CD4-positive, CD25-positive, alpha-beta regulatory T cell (primary cell): ENCODE measurements at regions not wholly inside any gene's neighbourhood (a gene's known extent, or its start where the extent isn't known, plus 50 kb on each side); places are given as distances from the start of the nearest gene placed in this dataset.

Source experiments
- ATAC-seq, 2 donors: fragments of 150-1000 bp; cut with Tn5 transposase; one replicate each; pipeline ENCODE4 v1.10.0; 2021; ENCODE audit warnings: low read depth in 2 of 2, moderate number of reproducible peaks in 2 of 2, moderate library complexity in 1 of 2
- DNase-seq, 3 donors: peaks; one replicate each; pipeline versions ENCODE4 v3.0.0 to v3.0.0-alpha.2; 2012 to 2022; ENCODE audit warnings: mixed read lengths in 1 of 3
- H3K27ac ChIP-seq: one replicate; pipeline ENCODE4 v1.7.0; 2013; ENCODE audit warnings: mild to moderate bottlenecking, low read length; ENCODE audit not compliant: insufficient read depth, poor library complexity, severe bottlenecking
- H3K27me3 ChIP-seq: one replicate; pipeline ENCODE4 v1.7.0; 2013; ENCODE audit warnings: low read length; ENCODE audit not compliant: control insufficient read depth, insufficient read depth
- H3K36me3 ChIP-seq: one replicate; pipeline ENCODE4 v1.7.0; 2013; ENCODE audit warnings: mild to moderate bottlenecking, low read length, moderate library complexity; ENCODE audit not compliant: control insufficient read depth, insufficient read depth
- H3K4me1 ChIP-seq: 2 replicates; pipeline ENCODE4 v1.7.0; 2013; ENCODE audit warnings: mild to moderate bottlenecking, low read length; ENCODE audit not compliant: insufficient read depth, control insufficient read depth, poor library complexity, severe bottlenecking
- H3K4me3 ChIP-seq: one replicate; pipeline ENCODE4 v1.7.0; 2013; ENCODE audit warnings: low read depth, mild to moderate bottlenecking, low read length, moderate library complexity
- H3K9me3 ChIP-seq, 2 experiments: 1 replicate in 1 of 2; 2 replicates in 1 of 2; pipeline ENCODE4 v1.7.0; 2013; ENCODE audit warnings: low read length in 2 of 2, mild to moderate bottlenecking in 1 of 2, moderate library complexity in 1 of 2; ENCODE audit not compliant: control insufficient read depth in 2 of 2
- H3K27ac Mint-ChIP-seq, 3 donors: one replicate each; pipeline ENCODE4 v1.8.0; 2020 to 2022; ENCODE audit warnings: mild to moderate bottlenecking in 3 of 3, mixed read lengths in 3 of 3, moderate library complexity in 2 of 3
- H3K27me3 Mint-ChIP-seq: one replicate; pipeline ENCODE4 v1.8.0; 2022; ENCODE audit warnings: mild to moderate bottlenecking, mixed read lengths
- H3K36me3 Mint-ChIP-seq: one replicate; pipeline ENCODE4 v1.8.0; 2020; ENCODE audit warnings: mixed read lengths
- H3K4me1 Mint-ChIP-seq, 4 donors: one replicate each; pipeline ENCODE4 v1.8.0; 2020 to 2022; ENCODE audit warnings: mixed read lengths in 4 of 4, mild to moderate bottlenecking in 1 of 4
- H3K4me3 Mint-ChIP-seq, 4 donors: one replicate each; pipeline ENCODE4 v1.8.0; 2020 to 2022; ENCODE audit warnings: mild to moderate bottlenecking in 4 of 4, mixed read lengths in 4 of 4, moderate library complexity in 3 of 4
- H3K9me3 Mint-ChIP-seq, 7 donors: one replicate each; pipeline ENCODE4 v1.8.0; 2020 to 2022; ENCODE audit warnings: mixed read lengths in 7 of 7, mild to moderate bottlenecking in 3 of 7, moderate library complexity in 2 of 7

DNA sequence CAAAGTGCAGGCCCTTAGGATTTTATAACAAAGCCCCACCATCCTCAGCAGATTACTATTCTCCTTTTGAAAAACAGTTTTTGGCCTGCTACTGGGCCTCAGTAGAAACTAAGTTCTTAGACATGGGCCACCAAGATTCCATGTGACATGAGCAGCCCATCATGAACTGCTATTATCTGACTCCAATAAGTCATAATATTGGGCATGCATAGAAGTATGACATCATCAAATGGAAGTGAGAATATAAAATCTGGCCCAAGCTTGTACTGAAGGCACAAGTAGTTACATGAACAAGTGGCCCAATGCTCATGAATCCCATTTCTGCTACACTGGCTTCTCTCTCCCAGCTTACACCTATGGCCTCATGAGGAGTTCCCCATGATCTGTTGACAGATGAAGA lies 404.8 kb downstream of the EPHA5 start:
- Histone ChIP-seq H3K4me1 (no peaks in the 10 kb centered on the region), H3K9me3 (no peaks in the 10 kb centered on the region), H3K36me3 (no peaks in the 10 kb centered on the region), H3K27me3 (no peaks in the 10 kb centered on the region), H3K4me3 (no peak overlapping the region), H3K27ac (no peak overlapping the region)
- H3K9me3 Mint-ChIP-seq, result peaks cover 2 to 14% (median 5%) of the 10 kb centered on the region in 7 donors
- no peak overlapping the region for H3K27ac Mint-ChIP-seq
- no peaks in the 10 kb centered on the region for H3K4me1 Mint-ChIP-seq
- DNase-seq, result no peak
- ATAC-seq, result no peak
- no peaks in the 10 kb centered on the region for H3K27me3 Mint-ChIP-seq
- H3K4me3 Mint-ChIP-seq, result no peak overlapping the region
- no peaks in the 10 kb centered on the region for H3K36me3 Mint-ChIP-seq

DNA sequence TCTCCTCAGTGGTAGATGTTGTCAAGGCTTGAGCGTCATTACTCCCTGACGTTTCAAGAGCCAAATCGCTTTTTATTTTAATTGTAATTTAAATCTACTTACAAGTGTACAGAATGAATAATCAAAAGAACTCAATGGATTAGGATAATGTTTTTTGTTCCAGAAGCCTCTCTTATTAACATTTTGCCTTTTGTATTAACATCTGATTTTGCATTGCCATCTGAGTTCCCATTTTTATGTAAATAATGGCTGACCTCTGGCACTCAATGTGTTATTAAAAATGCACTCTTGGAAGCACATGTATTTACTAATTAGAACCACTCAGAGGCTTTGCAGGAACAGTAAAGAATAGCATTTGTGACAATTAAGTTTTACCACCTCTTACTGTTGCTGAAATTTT lies 411.0 kb downstream of the EPHA5 start:
- Mint-ChIP-seq H3K27ac (no peak overlapping the region), H3K4me1 (no peaks in the 10 kb centered on the region), H3K36me3 (no peaks in the 10 kb centered on the region), H3K27me3 (no peaks in the 10 kb centered on the region), H3K9me3 (peaks cover 0 to 14% (median 2%) of the 10 kb centered on the region in 7 donors), H3K4me3 (no peak overlapping the region)
- ATAC-seq, result no peak
- no peak for DNase-seq
- Histone ChIP-seq H3K36me3 (no peaks in the 10 kb centered on the region), H3K9me3 (no peaks in the 10 kb centered on the region), H3K4me3 (no peak overlapping the region), H3K4me1 (no peaks in the 10 kb centered on the region), H3K27me3 (no peaks in the 10 kb centered on the region), H3K27ac (no peak overlapping the region)

DNA sequence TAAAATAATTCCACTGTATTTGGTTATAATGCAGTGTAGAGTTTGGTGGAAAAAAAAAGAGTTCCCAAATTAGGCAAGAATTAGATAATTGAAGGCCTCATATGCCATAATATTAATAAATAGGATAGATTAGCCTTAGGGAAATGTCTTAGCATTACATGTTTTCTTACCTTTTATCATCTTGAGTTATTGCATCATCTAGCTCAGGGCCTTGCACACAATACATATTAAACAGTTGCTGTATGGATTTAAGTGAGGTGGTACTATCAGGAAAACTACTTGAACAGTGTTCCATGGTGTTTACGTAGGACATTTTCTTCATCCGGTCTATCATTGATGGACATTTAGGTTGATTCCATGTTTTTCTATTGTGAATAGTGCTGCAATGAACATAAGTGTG lies 419.4 kb downstream of the EPHA5 start:
- Mint-ChIP-seq H3K36me3 (no peaks in the 10 kb centered on the region), H3K27me3 (no peaks in the 10 kb centered on the region), H3K9me3 (peaks cover 2 to 17% (median 6%) of the 10 kb centered on the region in 7 donors), H3K27ac (no peak overlapping the region), H3K4me1 (no peaks in the 10 kb centered on the region), H3K4me3 (no peak overlapping the region)
- no peaks in the 10 kb centered on the region for H3K36me3 ChIP-seq
- no peak overlapping the region for H3K4me3 ChIP-seq
- no peaks in the 10 kb centered on the region for H3K27me3 ChIP-seq
- H3K27ac ChIP-seq, result no peak overlapping the region
- DNase-seq (no peak), ATAC-seq (no peak)
- H3K9me3 ChIP-seq, result no peaks in the 10 kb centered on the region
- H3K4me1 ChIP-seq, result no peaks in the 10 kb centered on the region

DNA sequence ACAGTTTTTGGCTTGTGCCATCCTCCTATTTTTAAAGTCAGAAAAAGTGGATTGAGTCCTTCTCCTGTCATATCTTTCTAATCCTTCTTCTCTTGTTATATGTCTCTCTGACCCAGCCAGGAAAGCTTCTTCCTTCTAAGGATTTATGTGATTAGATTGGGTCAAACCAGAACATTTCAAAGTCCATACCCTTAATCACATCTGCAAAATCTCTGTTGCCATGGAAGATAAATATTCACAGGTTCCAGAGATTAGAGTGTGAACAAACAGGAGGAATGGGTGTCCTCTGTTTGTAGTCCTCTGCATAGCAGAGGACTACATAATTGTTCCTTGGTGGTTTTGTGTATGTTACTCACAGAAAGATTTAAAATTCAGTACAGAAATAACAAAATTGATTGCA lies 421.2 kb downstream of the EPHA5 start:
- no peaks in the 10 kb centered on the region for H3K27me3 Mint-ChIP-seq
- Histone ChIP-seq H3K27me3 (no peaks in the 10 kb centered on the region), H3K4me1 (no peaks in the 10 kb centered on the region), H3K27ac (no peak overlapping the region), H3K4me3 (no peak overlapping the region), H3K36me3 (no peaks in the 10 kb centered on the region), H3K9me3 (peaks cover 0 to 5% of the 10 kb centered on the region in 2 experiments)
- H3K4me3 Mint-ChIP-seq, result no peak overlapping the region
- ATAC-seq (no peak), DNase-seq (no peak)
- H3K27ac Mint-ChIP-seq, result no peak overlapping the region
- peaks cover 0 to 22% (median 6%) of the 10 kb centered on the region in 7 donors for H3K9me3 Mint-ChIP-seq
- no peaks in the 10 kb centered on the region for H3K4me1 Mint-ChIP-seq
- H3K36me3 Mint-ChIP-seq, result no peaks in the 10 kb centered on the region

DNA sequence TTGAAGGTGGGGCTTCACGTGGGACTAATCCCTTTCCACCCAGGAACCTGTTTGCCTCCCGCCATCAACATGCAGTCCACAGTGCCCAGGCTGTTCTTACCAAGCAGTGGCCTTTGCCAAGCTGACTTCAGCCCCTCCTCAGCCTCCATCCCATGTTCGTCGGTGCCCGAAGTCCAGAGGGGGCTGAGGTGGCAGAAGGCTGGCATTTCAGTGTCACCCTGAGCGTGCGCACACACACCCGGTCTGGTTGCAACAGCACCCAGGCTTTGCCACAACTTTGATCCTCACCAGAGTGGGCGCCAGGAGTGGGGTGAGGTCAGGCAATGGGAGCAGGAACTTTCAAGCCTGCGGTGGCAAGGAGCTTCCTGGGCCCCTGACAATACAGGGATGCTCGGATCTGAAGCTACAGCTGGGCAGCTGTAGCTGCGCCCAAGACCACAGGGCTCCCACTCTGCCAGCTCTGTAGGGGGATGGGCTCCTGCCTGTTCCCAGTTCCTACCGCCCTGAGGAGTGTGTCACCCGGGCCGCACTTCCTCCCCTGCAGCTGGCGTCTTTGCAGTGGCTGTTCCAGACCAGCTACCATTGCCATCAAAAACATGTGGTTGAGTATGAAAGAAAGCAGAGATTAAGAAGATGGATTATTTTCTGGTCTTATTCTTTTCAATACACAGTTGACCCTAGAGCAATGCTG lies 428.0 kb downstream of the EPHA5 start:
- no peaks in the 10 kb centered on the region for H3K4me1 ChIP-seq
- DNase-seq (no peak), ATAC-seq (no peak)
- Mint-ChIP-seq H3K4me1 (no peaks in the 10 kb centered on the region), H3K4me3 (no peak overlapping the region), H3K27ac (no peak overlapping the region), H3K9me3 (peaks cover 0 to 20% (median 7%) of the 10 kb centered on the region in 7 donors), H3K36me3 (no peaks in the 10 kb centered on the region), H3K27me3 (no peaks in the 10 kb centered on the region)
- no peak overlapping the region for H3K27ac ChIP-seq
- no peaks in the 10 kb centered on the region for H3K36me3 ChIP-seq
- no peak overlapping the region for H3K4me3 ChIP-seq
- no peaks in the 10 kb centered on the region for H3K27me3 ChIP-seq
- H3K9me3 ChIP-seq, result peaks cover 0 to 9% of the 10 kb centered on the region in 2 experiments

DNA sequence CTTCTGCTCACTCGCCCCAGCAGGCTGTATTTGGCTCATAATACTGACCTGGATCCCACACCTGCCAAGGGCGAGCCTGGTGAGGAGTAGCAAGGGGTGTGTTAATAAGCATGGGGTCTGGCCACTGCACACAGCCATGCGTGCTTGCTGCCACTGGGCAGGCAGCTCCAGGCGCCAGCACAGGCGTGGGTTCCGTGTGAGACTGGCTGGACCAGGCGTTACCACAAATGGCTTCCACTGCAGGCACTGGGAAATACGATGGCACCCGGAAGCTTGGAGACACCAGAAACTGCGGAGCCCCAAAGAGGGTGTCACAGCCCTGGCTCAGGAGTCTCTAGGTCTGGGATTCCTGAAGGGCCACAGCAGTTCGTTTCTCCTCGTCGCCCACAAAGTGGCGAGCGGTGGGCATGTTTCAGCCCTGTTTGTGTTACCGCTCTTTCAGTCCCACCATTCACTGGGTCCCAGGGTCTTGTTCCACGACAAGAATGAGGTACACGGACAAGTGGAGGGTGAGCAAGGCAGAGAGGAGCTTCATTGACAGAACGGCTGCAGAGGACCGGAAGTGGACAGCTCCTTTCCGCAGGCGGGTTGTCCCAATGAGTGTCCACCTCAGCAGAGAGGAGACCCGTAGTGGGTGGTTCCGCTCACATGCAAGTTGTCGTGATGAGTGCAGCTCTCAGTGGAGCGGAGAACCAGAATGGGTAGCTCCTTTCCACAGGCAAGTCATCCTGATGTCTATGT lies 428.9 kb downstream of the EPHA5 start:
- no peaks in the 10 kb centered on the region for H3K27me3 ChIP-seq
- Mint-ChIP-seq H3K4me1 (no peaks in the 10 kb centered on the region), H3K9me3 (peaks cover 1 to 23% (median 6%) of the 10 kb centered on the region in 7 donors), H3K27ac (no peak overlapping the region), H3K27me3 (no peaks in the 10 kb centered on the region), H3K36me3 (no peaks in the 10 kb centered on the region), H3K4me3 (no peak overlapping the region)
- ATAC-seq (no peak), DNase-seq (no peak)
- no peak overlapping the region for H3K4me3 ChIP-seq
- no peak overlapping the region for H3K27ac ChIP-seq
- no peaks in the 10 kb centered on the region for H3K4me1 ChIP-seq
- H3K9me3 ChIP-seq, result peaks cover 0 to 9% of the 10 kb centered on the region in 2 experiments
- H3K36me3 ChIP-seq, result no peaks in the 10 kb centered on the region

DNA sequence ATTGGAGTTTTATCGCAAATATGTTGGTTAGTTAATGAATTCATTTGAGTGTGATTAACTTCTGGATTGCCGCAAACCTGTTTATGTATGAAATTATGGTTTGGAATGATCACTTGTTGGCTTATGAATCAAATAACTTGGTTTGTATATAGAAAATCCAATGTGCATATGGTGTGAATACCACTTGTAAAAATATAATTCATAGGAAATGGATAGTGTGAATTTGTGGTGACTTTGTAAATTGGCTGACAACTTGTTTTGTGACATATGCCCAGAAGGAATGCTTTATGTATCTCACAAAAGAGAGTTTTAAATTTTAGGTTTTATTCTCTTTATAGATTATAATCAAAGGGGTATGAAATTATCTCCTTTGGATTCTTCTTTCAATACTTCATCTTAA lies 436.2 kb downstream of the EPHA5 start:
- Histone ChIP-seq H3K36me3 (no peaks in the 10 kb centered on the region), H3K4me3 (no peak overlapping the region), H3K4me1 (no peaks in the 10 kb centered on the region), H3K27ac (no peak overlapping the region), H3K9me3 (no peaks in the 10 kb centered on the region), H3K27me3 (no peaks in the 10 kb centered on the region)
- ATAC-seq, result no peak
- no peak overlapping the region for H3K27ac Mint-ChIP-seq
- H3K36me3 Mint-ChIP-seq, result no peaks in the 10 kb centered on the region
- H3K4me1 Mint-ChIP-seq, result no peaks in the 10 kb centered on the region
- no peak for DNase-seq
- peaks cover 0 to 15% (median 11%) of the 10 kb centered on the region in 7 donors for H3K9me3 Mint-ChIP-seq
- H3K4me3 Mint-ChIP-seq, result no peak overlapping the region
- no peaks in the 10 kb centered on the region for H3K27me3 Mint-ChIP-seq

DNA sequence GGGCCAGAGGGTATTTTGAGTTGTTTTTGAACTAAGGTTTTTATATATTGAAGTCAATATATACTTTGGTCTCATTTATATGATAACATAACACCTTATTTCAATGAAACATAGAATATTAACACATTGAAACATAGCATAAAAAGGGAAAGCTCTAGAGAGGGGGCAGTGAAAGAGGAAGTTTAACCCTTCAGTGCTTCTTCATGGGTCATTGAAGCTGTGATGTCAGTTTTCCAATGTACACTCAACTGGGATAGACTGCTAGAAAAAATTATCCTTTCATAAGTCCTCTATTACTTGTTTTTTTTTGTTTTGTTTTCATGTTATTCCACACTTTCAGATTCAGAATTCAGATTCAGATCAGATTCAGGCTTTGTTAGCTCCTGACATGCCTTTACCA lies 442.7 kb downstream of the EPHA5 start:
- DNase-seq (no peak), ATAC-seq (no peak)
- H3K4me3 ChIP-seq, result no peak overlapping the region
- Mint-ChIP-seq H3K36me3 (no peaks in the 10 kb centered on the region), H3K4me3 (no peak overlapping the region), H3K9me3 (peaks cover 0 to 28% (median 4%) of the 10 kb centered on the region in 7 donors), H3K27ac (no peak overlapping the region), H3K27me3 (no peaks in the 10 kb centered on the region), H3K4me1 (no peaks in the 10 kb centered on the region)
- no peaks in the 10 kb centered on the region for H3K4me1 ChIP-seq
- H3K27me3 ChIP-seq, result no peaks in the 10 kb centered on the region
- H3K9me3 ChIP-seq, result no peaks in the 10 kb centered on the region
- H3K36me3 ChIP-seq, result no peaks in the 10 kb centered on the region
- no peak overlapping the region for H3K27ac ChIP-seq
